Vagina (tissue), 2 donors: ENCODE measurements at regions not wholly inside any gene's neighbourhood (a gene's known extent, or its start where the extent isn't known, plus 50 kb on each side); places are given as distances from the start of the nearest gene placed in this dataset.

ENCODE experiments used
- POLR2A ChIP-seq, 2 donors: fragments of 450-650 bp; IDR thresholded peaks; one replicate each; pipeline ENCODE4 v1.6.1; 2017; ENCODE audit warnings: antibody characterized with exemption in 2 of 2, mild to moderate bottlenecking in 2 of 2, moderate library complexity in 2 of 2
- TF ChIP-seq, protein P1 (sequence below), 3 experiments: fragments of 450-650 bp in 2 of 3; fragments of 200-600 bp in 1 of 3; sonication (generic) in 1 of 3; IDR thresholded peaks; one replicate each; pipeline ENCODE4 v1.5.1; 2017 to 2019; ENCODE audit warnings: antibody characterized with exemption in 3 of 3, mild to moderate bottlenecking in 2 of 3, moderate library complexity in 2 of 3

DNA sequence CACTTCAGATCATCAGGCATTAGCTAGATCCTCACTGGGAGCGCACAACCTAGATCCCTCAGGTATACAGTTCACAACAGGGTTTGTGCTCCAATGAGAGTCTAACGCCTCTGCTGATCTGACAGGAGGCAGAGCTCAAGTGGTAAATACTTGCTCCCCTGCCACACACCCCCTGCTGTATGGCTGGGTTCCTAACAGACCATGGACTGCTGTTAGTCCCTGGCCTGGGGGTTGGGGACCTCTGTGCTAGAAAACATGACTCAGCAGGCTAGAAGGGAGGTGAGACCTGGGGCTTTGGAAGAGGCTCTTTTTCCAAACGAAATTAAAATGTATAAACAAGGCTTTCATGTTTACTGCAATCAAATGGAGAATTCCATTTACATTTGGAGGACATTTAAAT is 691.1 kb downstream of the FLRT2 start:
- no peak for TF ChIP-seq POLR2A (IDR thresholded peaks at IDR 0.05)
- TF ChIP-seq, protein P1, sequence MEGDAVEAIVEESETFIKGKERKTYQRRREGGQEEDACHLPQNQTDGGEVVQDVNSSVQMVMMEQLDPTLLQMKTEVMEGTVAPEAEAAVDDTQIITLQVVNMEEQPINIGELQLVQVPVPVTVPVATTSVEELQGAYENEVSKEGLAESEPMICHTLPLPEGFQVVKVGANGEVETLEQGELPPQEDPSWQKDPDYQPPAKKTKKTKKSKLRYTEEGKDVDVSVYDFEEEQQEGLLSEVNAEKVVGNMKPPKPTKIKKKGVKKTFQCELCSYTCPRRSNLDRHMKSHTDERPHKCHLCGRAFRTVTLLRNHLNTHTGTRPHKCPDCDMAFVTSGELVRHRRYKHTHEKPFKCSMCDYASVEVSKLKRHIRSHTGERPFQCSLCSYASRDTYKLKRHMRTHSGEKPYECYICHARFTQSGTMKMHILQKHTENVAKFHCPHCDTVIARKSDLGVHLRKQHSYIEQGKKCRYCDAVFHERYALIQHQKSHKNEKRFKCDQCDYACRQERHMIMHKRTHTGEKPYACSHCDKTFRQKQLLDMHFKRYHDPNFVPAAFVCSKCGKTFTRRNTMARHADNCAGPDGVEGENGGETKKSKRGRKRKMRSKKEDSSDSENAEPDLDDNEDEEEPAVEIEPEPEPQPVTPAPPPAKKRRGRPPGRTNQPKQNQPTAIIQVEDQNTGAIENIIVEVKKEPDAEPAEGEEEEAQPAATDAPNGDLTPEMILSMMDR (IDR thresholded peaks at IDR 0.05), result no peak
